C4-2B (cell line): ENCODE measurements at regions not wholly inside any gene's neighbourhood (a gene's known extent, or its start where the extent isn't known, plus 50 kb on each side); places are given as distances from the start of the nearest gene placed in this dataset.
"Not testable (repeated sequence)": the region's sequence is repeated elsewhere in the genome, so short reads cannot be mapped to it uniquely, and the experiment has no call there.

ENCODE experiments used
- H3K27ac ChIP-seq: fragments of 450-650 bp; 2 replicates; pipeline ENCODE4 v1.5.1; 2017
- CTCF ChIP-seq: fragments of 450-650 bp; conservative IDR thresholded peaks from 2 replicates; pipeline ENCODE4 v1.5.1; 2017; ENCODE audit warnings: mild to moderate bottlenecking
- ZFX ChIP-seq: fragments of 450-650 bp; IDR thresholded peaks from 2 replicates; pipeline ENCODE4 v1.6.1; 2017

- H3K27ac ChIP-seq: no peak overlapping the region
- TF ChIP-seq ZFX: no peak
These were observed 357.0 kb downstream of the TMEM121 start for GRCh38 chr14:105883066-105884005.

DNA sequence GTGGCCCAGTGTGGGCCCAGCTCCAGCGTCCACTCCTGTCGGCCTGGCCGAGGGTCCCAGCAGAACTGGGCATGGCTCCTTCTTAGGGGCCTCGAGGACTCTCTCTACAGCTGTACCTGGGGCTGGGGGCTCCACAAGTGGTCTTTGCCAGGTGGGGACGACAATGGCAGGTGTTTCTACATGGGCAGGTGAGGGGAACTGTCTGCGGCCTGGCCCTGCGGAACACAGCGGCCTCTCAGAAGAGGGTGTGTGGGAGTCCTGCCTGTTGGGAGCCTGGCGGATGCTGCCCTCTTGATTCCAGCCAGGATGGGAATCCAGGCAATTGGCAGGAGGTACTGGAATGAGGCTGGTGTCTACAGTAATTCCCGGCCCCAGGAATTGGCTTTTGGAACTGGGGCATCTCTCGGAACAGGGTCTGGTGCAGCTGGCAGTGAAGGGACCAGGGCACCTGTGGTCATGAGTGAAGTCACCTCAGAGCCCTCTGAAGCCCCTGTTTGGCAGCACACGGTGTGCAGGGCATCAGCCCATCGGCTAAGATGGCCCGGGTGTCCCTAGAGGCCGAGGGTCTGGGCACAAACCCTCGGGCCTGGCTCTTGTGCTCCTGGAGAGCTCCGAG, 357.9 kb downstream of the TMEM121 start:
- not testable (repeated sequence) for H3K27ac ChIP-seq

DNA sequence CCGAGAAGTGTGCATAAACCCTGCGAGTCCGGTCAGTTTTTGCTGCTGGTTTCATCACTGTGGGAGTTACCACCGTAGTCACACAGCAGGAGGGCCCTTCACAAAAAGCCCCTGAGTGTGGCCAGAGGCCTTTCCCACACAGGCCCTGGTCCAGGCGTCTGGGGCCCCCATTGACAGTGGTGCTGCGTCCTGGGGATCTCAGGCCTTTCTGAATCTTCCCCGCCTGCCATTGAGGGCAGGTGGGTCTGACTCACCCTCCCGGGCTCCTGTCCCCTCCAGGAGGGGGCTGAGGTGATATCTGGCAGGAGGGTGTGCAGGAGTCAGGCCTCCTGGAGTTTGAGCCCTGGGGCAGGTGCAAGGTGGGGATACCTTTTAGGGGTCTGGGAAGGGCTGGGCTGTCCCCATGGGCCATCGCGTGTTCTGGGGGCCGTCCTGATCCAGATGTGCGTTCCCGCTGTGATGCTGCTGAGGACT, 358.5 kb downstream of the TMEM121 start:
- TF ChIP-seq CTCF (no peak), ZFX (no peak)
- H3K27ac ChIP-seq: no peak overlapping the region

GRCh38 chr14:105885561-105886320, 359.4 kb downstream of the TMEM121 start:
- no peak overlapping the region for H3K27ac ChIP-seq
- TF ChIP-seq CTCF: no peak
- no peak for TF ChIP-seq ZFX

- not testable (repeated sequence) for H3K27ac ChIP-seq
These were observed 360.4 kb downstream of the TMEM121 start for GRCh38 chr14:105886791-105887191.

DNA sequence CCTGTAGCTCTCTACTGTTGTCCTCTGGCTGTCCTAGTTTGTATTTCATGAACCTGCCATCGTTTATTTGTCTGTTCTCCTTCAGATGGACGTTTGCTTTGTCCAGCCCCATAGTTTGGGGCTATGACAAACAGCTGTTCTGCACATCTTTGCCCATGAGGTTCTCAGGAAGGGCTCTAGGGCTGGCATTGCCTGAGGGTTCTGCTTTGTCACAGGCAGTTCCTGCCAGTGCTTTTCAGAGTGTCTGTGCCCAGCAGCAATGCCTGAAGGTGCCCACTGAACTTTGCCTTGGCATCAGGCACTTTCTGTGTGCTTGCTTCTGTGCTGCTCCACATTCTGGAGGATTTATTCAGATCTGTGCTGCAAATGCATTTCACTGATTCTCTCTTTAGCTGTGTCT, 361.3 kb downstream of the TMEM121 start:
- TF ChIP-seq ZFX (no peak), CTCF (no peak)
- no peak overlapping the region for H3K27ac ChIP-seq

DNA sequence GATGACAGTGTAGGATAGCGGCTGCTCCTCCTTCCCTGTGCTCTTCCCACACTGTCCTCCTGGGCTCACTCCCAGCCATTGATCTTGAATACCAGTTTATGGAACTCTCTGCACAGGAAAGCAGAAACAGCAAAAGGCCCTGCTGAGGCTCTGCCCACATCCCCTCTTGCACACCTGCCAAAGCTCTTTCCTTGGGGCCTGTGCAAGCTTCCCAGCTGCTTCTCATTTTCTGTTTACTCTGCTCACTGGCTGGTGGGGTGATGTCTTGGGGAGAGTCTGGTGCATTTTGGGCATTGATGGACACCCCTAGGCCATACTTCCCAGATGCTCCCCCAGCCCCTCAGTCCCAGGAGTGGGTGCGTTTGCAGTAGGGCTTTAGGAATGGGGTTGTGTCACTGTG, 361.8 kb downstream of the TMEM121 start:
- H3K27ac ChIP-seq: no peak overlapping the region
- TF ChIP-seq ZFX: no peak
- no peak for TF ChIP-seq CTCF

DNA sequence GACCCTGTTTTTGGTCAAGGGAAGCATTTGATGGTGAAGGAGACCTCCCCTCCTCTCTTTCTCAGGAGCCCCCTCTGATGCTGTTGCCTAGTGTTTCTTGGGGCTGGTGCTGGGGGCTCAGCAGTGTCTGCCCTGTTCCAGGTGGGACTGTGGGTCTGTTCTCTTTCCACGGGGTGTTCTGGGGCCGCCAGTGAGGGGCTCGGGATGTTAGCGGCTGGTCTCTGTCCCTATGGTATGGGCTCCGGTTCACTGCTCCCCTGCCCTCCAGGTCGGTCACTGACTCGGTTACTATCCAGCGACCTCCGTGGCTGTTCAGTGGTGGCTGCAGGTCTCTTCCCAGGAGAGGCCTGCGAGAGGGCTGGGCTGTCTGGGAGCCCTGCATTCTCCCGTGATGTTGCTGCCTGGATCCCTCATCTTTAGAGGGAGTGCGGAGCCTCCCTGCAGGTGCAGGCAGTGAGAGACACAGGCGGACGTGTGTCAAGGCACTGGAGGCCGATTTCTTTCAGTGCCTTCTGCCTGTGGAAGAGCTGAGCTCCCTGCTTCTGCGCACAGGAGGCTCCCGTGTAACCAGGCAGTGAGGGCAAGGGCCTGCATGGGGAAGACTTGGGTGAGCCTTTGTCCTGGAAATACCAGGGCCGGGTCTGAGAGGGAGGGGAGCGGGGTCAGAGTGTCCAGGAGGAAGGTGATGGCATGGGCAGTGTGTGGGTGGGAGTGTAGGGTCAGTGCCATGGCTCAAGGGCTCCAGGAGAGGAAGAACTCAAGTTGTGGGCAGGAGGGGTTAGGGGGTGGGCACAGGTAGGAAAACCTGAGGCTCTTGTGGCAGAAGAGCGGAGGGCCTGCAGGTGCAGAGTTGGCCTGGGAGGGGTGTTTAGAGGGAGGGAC, 362.6 kb downstream of the TMEM121 start:
- TF ChIP-seq ZFX (no peak), CTCF (no peak)
- H3K27ac ChIP-seq: no peak overlapping the region
